ENCODE measurements at regions not wholly inside any gene's neighbourhood (a gene's known extent, or its start where the extent isn't known, plus 50 kb on each side); places are given as distances from the start of the nearest gene placed in this dataset.

DNA sequence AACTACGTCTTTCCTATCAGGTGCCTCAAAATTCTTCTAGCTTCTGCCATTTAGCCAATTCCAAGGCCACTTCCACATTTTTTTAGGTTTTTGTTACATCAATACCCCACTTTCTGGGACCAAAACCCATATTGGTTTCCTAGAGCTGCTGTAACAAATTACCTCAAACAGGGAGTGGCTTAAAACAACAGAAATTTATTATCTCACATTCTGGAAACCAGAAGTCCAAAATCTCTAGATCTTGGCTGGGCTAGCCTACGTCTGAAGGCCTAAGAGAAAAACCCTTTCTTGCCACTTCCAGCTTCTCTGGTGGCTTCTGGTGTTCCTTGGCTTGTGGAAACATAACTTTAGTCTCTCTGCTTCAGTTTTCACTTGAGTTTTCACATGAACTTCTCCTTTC is 85.1 kb upstream of the BMPER start:
- WGBS (ENCODE audit: insufficient coverage) = no CpG with 5 or more reads among the region's 2 CpGs
- H3K36me3 Mint-ChIP-seq = no peaks in the 10 kb centered on the region
- intact Hi-C loops (cut with micrococcal nuclease) = no loop called here

DNA sequence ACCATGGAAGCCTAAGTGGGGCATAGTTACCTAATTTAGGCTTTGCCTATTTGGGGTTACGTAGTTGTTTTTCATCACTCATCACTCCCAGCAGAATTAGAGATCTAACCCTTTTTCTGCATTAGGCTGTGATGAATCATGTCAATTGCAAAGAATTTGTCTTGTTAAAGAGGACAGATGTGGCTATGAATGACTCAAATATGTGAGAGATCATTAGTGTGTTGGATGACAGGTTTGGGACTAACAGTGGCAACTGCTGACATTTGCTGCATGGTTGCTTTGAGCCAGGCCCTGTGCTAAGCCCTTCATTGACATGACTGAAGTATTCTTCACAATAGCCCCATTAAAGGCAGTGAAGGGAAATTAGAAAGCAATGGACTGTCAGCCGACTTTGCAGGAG is 83.4 kb upstream of the BMPER start:
- Mint-ChIP-seq H3K36me3 (no peaks in the 10 kb centered on the region), H3K9me3 (peaks cover 0 to 7% (median 4%) of the 10 kb centered on the region in 7 donors), H3K4me3 (no peak overlapping the region), H3K4me1 (no peaks in the 10 kb centered on the region), H3K27me3 (ENCODE audit: low read depth in 3 of 3) (no peaks in the 10 kb centered on the region), H3K27ac (no peak overlapping the region)
- no peak for DNase-seq
- H3K36me3 ChIP-seq (replicated peaks in 1 of 2; ENCODE audit: control insufficient read depth in 1 of 2, insufficient read depth in 2 of 2, low read length in 2 of 2) = no peaks in the 10 kb centered on the region
- TF ChIP-seq, protein P1, sequence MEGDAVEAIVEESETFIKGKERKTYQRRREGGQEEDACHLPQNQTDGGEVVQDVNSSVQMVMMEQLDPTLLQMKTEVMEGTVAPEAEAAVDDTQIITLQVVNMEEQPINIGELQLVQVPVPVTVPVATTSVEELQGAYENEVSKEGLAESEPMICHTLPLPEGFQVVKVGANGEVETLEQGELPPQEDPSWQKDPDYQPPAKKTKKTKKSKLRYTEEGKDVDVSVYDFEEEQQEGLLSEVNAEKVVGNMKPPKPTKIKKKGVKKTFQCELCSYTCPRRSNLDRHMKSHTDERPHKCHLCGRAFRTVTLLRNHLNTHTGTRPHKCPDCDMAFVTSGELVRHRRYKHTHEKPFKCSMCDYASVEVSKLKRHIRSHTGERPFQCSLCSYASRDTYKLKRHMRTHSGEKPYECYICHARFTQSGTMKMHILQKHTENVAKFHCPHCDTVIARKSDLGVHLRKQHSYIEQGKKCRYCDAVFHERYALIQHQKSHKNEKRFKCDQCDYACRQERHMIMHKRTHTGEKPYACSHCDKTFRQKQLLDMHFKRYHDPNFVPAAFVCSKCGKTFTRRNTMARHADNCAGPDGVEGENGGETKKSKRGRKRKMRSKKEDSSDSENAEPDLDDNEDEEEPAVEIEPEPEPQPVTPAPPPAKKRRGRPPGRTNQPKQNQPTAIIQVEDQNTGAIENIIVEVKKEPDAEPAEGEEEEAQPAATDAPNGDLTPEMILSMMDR (IDR thresholded peaks at IDR 0.05) = no peak
- H3K4me2 ChIP-seq (replicated peaks; ENCODE audit: extremely low read depth, low read length, poor library complexity, severe bottlenecking) = no peak overlapping the region
- WGBS (ENCODE audit: insufficient coverage) = no CpG with 5 or more reads among the region's 2 CpGs
- H4K20me1 ChIP-seq (ENCODE audit: insufficient read depth, low read length) = no peaks in the 10 kb centered on the region
- no peaks in the 10 kb centered on the region for H3K4me1 ChIP-seq (ENCODE audit: control insufficient read depth in 1 of 2, insufficient read depth in 2 of 2, low read length in 2 of 2)
- H3K79me2 ChIP-seq (ENCODE audit: insufficient read depth, low read length) = no peaks in the 10 kb centered on the region
- no peak overlapping the region for H2AFZ ChIP-seq (ENCODE audit: insufficient read depth, low read depth, low read length, poor library complexity, severe bottlenecking)
- no peak overlapping the region for H3K27ac ChIP-seq (ENCODE audit: low read depth in 1 of 2, low read length in 2 of 2)
- no peak overlapping the region for H3K4me3 ChIP-seq (replicated peaks in 1 of 3; ENCODE audit: low read depth in 2 of 3, low read length in 3 of 3)
- H3K27me3 ChIP-seq (ENCODE audit: control insufficient read depth in 2 of 2, insufficient read depth in 2 of 2, low read length in 2 of 2) = no peaks in the 10 kb centered on the region
- intact Hi-C loops (cut with micrococcal nuclease) = no loop called here
- H3K9me3 ChIP-seq (replicated peaks in 1 of 2; ENCODE audit: control insufficient read depth in 1 of 2, insufficient read depth in 1 of 2, low read length in 2 of 2) = no peaks in the 10 kb centered on the region
- H3K9ac ChIP-seq (ENCODE audit: insufficient read depth, low read length, poor library complexity, severe bottlenecking) = no peak overlapping the region

More for the DNA sequence above, 85.1 kb upstream of the BMPER start:
- no peaks in the 10 kb centered on the region for H3K9me3 ChIP-seq (replicated peaks in 1 of 2; ENCODE audit: control insufficient read depth in 1 of 2, insufficient read depth in 1 of 2, low read length in 2 of 2)
- H3K36me3 ChIP-seq (replicated peaks in 1 of 2; ENCODE audit: control insufficient read depth in 1 of 2, insufficient read depth in 2 of 2, low read length in 2 of 2) = no peaks in the 10 kb centered on the region
- no peak overlapping the region for H3K9ac ChIP-seq (ENCODE audit: insufficient read depth, low read length, poor library complexity, severe bottlenecking)
- no peak for DNase-seq
- Mint-ChIP-seq H3K4me3 (no peak overlapping the region), H3K4me1 (no peaks in the 10 kb centered on the region), H3K27ac (no peak overlapping the region), H3K27me3 (ENCODE audit: low read depth in 3 of 3) (no peaks in the 10 kb centered on the region), H3K9me3 (peaks cover 0 to 7% (median 4%) of the 10 kb centered on the region in 7 donors)
- H3K79me2 ChIP-seq (ENCODE audit: insufficient read depth, low read length) = no peaks in the 10 kb centered on the region
- TF ChIP-seq, protein P1 (IDR thresholded peaks at IDR 0.05) = no peak
- no peaks in the 10 kb centered on the region for H4K20me1 ChIP-seq (ENCODE audit: insufficient read depth, low read length)
- H3K27ac ChIP-seq (ENCODE audit: low read depth in 1 of 2, low read length in 2 of 2) = no peak overlapping the region
- H3K4me1 ChIP-seq (ENCODE audit: control insufficient read depth in 1 of 2, insufficient read depth in 2 of 2, low read length in 2 of 2) = no peaks in the 10 kb centered on the region
- H2AFZ ChIP-seq (ENCODE audit: insufficient read depth, low read depth, low read length, poor library complexity, severe bottlenecking) = no peak overlapping the region
- H3K4me3 ChIP-seq (replicated peaks in 1 of 3; ENCODE audit: low read depth in 2 of 3, low read length in 3 of 3) = no peak overlapping the region
- H3K27me3 ChIP-seq (ENCODE audit: control insufficient read depth in 2 of 2, insufficient read depth in 2 of 2, low read length in 2 of 2) = no peaks in the 10 kb centered on the region
- no peak overlapping the region for H3K4me2 ChIP-seq (replicated peaks; ENCODE audit: extremely low read depth, low read length, poor library complexity, severe bottlenecking)
